IPS-NIHi11 (cell line): ENCODE measurements at regions not wholly inside any gene's neighbourhood (a gene's known extent, or its start where the extent isn't known, plus 50 kb on each side); places are given as distances from the start of the nearest gene placed in this dataset.
A peak's percentile ranks its signal among the peaks of the same experiment; 100 is the strongest.
"Not testable (repeated sequence)": the region's sequence is repeated elsewhere in the genome, so short reads cannot be mapped to it uniquely, and the experiment has no call there.

Source experiments
- DNase-seq: peaks from one replicate; pipeline ENCODE4 v3.0.0; 2012; ENCODE audit warnings: mixed read lengths, low spot score

DNA sequence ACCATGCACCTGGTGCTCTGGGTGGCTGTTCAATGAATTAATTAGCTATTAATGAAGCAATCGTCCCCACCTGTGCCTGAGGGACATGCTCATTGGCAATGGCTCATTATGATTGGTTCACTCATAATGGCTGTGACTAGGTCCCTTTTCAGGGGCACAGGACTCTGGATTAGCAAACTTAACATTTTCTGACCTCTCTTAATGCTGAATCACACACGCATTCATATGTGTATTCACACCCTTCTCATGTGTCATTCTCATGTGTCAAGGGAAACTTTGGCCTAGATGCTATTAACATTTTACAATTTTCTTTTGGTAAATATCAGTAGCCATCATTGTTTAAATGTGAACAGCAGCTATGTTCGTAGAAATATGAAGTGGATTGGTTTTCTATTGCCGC lies 98.9 kb upstream of the PMAIP1 start:
- no peak for DNase-seq

GRCh38 chr18:59799383-59800015 lies 100.3 kb upstream of the PMAIP1 start:
- DNase-seq = no peak

- no peak for DNase-seq
Measured at GRCh38 chr18:59795882-59796281, 98.7 kb upstream of the CCBE1 start.

- no peak for DNase-seq
Measured at GRCh38 chr18:59792353-59792752, 95.1 kb upstream of the CCBE1 start.

DNA sequence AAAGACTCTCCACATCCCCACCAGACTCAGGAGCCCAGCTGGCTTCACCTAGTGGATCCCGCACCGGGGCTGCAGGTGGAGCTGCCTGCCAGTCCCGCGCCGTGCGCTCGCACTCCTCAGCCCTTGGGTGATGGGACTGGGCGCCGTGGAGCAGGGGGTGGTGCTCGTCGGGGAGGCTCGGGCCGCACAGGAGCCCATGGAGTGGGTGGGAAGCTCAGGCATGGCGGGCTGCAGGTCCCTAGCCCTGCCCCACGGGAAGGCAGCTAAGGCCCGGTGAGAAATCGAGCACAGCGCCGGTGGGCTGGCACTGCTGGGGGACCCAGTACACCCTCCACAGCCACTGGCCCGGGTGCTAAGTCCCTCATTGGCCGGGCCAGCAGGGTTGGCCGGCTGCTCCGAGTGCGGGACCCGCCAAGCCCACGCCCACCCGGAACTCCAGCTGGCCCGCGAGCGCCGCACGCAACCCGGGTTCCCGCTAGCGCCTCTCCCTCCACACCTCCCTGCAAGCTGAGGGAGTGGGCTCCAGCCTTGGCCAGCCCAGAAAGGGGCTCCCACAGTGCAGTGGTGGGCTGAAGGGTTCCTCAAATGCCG lies 93.2 kb upstream of the CCBE1 start:
- not testable (repeated sequence) for DNase-seq

GRCh38 chr18:59788791-59789106 lies 91.5 kb upstream of the CCBE1 start:
- DNase-seq = no peak

GRCh38 chr18:59787998-59788790 lies 91.0 kb upstream of the CCBE1 start:
- no peak for DNase-seq

- no peak for DNase-seq
Measured at GRCh38 chr18:59784694-59785093, 87.5 kb upstream of the CCBE1 start.

DNA sequence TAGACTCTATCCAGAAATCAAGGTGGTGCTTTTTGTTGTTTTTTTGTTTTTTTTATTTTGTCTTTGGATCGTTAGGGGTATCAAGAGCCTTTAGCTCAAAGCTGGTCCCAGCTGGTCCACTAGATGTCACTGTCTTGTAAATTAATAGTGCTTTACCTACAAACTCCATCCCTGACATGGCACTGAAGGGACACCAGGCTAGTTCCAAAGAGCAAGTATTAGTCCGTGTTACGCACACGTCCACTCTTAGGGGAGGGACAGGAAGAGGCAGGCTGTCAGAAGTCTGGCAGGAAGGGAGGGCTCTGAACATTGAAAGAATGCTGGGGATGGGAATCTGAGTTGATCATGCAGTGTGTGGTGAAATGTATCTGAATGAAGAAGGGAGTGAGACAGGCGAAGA lies 85.9 kb upstream of the CCBE1 start:
- DNase-seq = peak; percentile 43

- no peak for DNase-seq
Measured at GRCh38 chr18:59779979-59780378, 82.8 kb upstream of the CCBE1 start.

DNA sequence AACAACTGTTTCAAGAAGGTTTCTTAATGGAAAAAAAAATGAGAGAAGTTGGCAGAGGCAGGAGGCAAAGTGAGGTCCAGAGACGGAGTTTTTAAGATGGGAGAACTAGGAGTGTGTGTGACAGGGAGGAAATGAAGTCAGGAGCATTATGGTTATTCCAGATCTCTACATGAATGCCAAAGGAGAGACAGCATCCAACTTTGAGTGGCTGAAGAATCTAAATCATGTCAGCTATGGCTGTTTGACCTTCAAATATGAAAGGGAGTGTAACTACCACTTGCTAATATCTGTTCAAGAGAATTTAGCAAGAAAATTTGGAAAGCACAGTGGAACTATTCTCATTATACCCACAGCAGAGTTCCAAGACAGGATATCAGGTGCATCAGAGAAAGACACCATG lies 81.2 kb upstream of the CCBE1 start:
- DNase-seq = no peak

DNA sequence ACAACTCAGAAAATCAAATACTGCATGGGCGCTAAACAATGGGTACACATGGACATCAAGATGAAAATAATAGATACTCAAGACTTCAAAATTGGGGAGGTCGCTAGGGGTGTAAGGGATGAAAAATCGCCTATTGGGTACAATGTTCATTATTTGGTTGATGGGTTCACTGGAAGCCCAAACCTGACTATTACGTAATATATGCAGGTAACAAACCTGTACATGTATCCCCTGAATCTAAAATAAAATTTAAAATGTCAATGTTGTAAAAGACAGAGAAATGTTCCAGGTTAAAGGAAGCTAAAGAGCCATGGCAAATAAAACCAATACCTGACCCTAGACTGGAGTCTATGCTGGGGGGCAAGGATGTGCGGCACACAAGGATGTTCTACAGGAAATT lies 80.4 kb upstream of the CCBE1 start:
- no peak for DNase-seq

- no peak for DNase-seq
Measured at GRCh38 chr18:59769129-59769865, 72.1 kb upstream of the CCBE1 start.

GRCh38 chr18:59768409-59768808 lies 71.2 kb upstream of the CCBE1 start:
- no peak for DNase-seq

GRCh38 chr18:59767732-59768131 lies 70.5 kb upstream of the CCBE1 start:
- DNase-seq = no peak

- no peak for DNase-seq
Measured at GRCh38 chr18:59765343-59765742, 68.1 kb upstream of the CCBE1 start.

DNA sequence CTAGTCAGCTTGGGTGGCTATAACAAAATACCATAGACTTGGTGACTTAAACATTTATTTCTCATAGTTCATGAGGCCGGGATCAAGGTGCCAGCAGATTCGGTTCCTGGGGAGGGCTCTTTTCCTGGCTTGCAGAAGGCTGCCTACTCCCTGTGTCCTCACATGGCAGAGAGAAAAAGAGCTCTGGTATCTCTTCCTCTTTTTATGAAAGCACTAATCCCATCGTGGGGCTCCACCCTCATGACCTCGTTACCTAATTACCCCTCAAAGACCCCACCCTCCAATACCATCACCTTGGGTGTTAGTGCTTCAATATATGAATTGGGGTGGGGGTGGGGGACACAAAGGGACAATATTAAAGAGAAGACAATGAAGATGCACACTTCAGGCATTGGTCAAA lies 67.1 kb upstream of the CCBE1 start:
- DNase-seq = no peak

GRCh38 chr18:59763541-59764136 lies 66.4 kb upstream of the CCBE1 start:
- no peak for DNase-seq

DNA sequence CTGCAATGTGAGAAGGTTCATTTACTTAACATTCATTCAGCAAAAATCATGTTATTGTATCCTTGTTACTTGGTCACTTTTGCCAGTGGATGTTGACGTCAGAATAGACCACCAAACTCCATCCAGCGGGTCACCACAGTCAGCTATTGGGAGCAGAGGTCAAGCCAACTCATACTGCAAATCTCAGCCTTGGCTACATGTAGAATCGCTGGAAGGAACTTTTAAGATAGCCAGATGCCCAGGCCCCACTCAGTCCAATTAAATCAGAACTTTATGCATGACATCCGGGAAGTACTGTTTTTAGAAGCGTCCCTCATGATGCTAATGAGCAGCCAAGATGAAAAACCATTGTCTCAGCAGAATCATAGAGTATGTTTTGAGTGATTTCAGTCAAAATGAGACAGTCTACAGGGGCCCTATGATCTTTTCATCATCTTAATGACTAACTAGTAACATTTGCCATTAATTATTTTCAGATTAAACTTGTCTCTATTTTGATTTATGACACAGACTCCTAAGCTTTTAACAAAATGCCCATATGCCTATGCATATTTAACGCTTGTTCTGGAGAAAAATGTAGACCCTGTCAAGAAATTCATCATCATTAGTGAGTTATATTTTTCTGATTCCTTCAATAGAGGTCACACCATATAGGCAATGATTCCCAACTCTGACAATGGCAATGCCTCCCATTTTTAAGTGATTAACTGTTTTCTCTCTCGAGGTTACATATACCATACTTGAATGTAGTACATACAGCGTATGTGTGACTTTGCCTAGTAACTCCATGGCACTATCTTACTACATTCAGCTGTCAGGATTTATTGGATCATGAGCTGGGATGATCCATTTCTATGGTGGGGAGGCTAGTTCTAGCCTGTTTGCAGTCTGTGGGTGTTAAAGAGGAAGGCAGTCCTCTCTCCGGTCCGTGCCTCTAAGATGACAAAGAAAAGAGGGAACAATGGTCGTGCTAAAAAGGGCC lies 63.7 kb upstream of the CCBE1 start:
- no peak for DNase-seq

DNA sequence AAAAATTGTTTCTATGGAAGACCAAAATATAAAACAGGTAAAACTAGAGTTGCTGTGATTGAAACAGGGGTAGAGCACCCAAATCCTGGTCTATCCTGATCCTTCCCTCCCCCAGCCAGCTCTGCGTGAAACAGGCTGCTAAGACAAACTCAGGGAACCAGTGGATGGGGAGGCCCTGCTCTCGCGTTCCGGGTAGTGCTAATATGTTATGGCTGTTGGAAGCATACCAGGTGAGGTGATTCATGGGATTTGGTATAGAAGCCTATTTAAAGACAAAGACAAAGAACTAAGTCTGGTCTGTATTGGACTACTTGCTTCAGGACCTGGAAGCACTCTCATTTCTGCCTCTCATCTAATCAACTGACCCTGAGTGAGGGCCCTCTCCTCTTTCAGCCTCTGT lies 63.0 kb upstream of the CCBE1 start:
- no peak for DNase-seq

GRCh38 chr18:59758837-59759236 lies 61.6 kb upstream of the CCBE1 start:
- no peak for DNase-seq
